ENCODE measurements at regions not wholly inside any gene's neighbourhood (a gene's known extent, or its start where the extent isn't known, plus 50 kb on each side); places are given as distances from the start of the nearest gene placed in this dataset.
"Not testable (repeated sequence)": the region's sequence is repeated elsewhere in the genome, so short reads cannot be mapped to it uniquely, and the experiment has no call there.

- Mint-ChIP-seq H3K27me3 (no peaks in the 10 kb centered on the region), H3K9me3 (peaks cover 3 to 9% of the 10 kb centered on the region in 2 donors), H3K4me3 (no peak overlapping the region), H3K27ac (no peak overlapping the region), H3K4me1 (no peaks in the 10 kb centered on the region)
- no peak for ATAC-seq
- DNase-seq: no peak
Observed at GRCh38 chr4:132344924-132345828, 803.9 kb upstream of the PCDH10 start.

- Mint-ChIP-seq H3K27ac (no peak overlapping the region), H3K27me3 (no peaks in the 10 kb centered on the region), H3K4me3 (no peak overlapping the region), H3K9me3 (peaks cover 3 to 9% of the 10 kb centered on the region in 2 donors), H3K4me1 (no peaks in the 10 kb centered on the region)
- ATAC-seq: no peak
- no peak for DNase-seq
Observed at GRCh38 chr4:132346016-132346415, 803.1 kb upstream of the PCDH10 start.

GRCh38 chr4:132351606-132352005 is 797.5 kb upstream of the PCDH10 start:
- not testable (repeated sequence) for H3K4me1 Mint-ChIP-seq, H3K27ac Mint-ChIP-seq, H3K4me3 Mint-ChIP-seq, H3K27me3 Mint-ChIP-seq, ATAC-seq, DNase-seq
- H3K9me3 Mint-ChIP-seq: peaks cover 13 to 21% of the 10 kb centered on the region in 2 donors

GRCh38 chr4:132382243-132382642 is 766.9 kb upstream of the PCDH10 start:
- H3K4me1 Mint-ChIP-seq: no peaks in the 10 kb centered on the region
- ATAC-seq (no peak), DNase-seq (no peak)
- no peak overlapping the region for H3K4me3 Mint-ChIP-seq
- no peak overlapping the region for H3K27ac Mint-ChIP-seq
- H3K27me3 Mint-ChIP-seq: no peaks in the 10 kb centered on the region
- peaks cover 10 to 12% of the 10 kb centered on the region in 2 donors for H3K9me3 Mint-ChIP-seq

- DNase-seq (no peak), ATAC-seq (no peak)
- Mint-ChIP-seq H3K4me3 (no peak overlapping the region), H3K4me1 (no peaks in the 10 kb centered on the region), H3K9me3 (peaks cover 10 to 12% of the 10 kb centered on the region in 2 donors), H3K27me3 (no peaks in the 10 kb centered on the region), H3K27ac (no peak overlapping the region)
Observed at GRCh38 chr4:132383571-132384199, 765.4 kb upstream of the PCDH10 start.

GRCh38 chr4:132384709-132385108 is 764.4 kb upstream of the PCDH10 start:
- Mint-ChIP-seq H3K4me1 (no peaks in the 10 kb centered on the region), H3K27ac (no peak overlapping the region), H3K4me3 (no peak overlapping the region), H3K27me3 (no peaks in the 10 kb centered on the region), H3K9me3 (peaks cover 4 to 18% of the 10 kb centered on the region in 2 donors)
- no peak for DNase-seq
- no peak for ATAC-seq

- Mint-ChIP-seq H3K27ac (no peak overlapping the region), H3K9me3 (peaks cover 0 to 19% of the 10 kb centered on the region in 2 donors), H3K4me3 (no peak overlapping the region), H3K27me3 (no peaks in the 10 kb centered on the region), H3K4me1 (no peaks in the 10 kb centered on the region)
- DNase-seq: no peak
- ATAC-seq: no peak
Observed at GRCh38 chr4:132386130-132386529, 763.0 kb upstream of the PCDH10 start.

GRCh38 chr4:132387060-132387459 is 762.0 kb upstream of the PCDH10 start:
- Mint-ChIP-seq H3K27me3 (no peaks in the 10 kb centered on the region), H3K4me3 (no peak overlapping the region), H3K27ac (no peak overlapping the region), H3K4me1 (no peaks in the 10 kb centered on the region), H3K9me3 (peaks cover 0 to 10% of the 10 kb centered on the region in 2 donors)
- no peak for ATAC-seq
- DNase-seq: no peak

GRCh38 chr4:132395561-132395960 is 753.5 kb upstream of the PCDH10 start:
- no peaks in the 10 kb centered on the region for H3K4me1 Mint-ChIP-seq
- no peaks in the 10 kb centered on the region for H3K27me3 Mint-ChIP-seq
- H3K9me3 Mint-ChIP-seq: peaks cover 5% of the 10 kb centered on the region in 2 donors
- H3K27ac Mint-ChIP-seq: no peak overlapping the region
- H3K4me3 Mint-ChIP-seq: no peak overlapping the region
- no peak for ATAC-seq
- DNase-seq: no peak

- H3K9me3 Mint-ChIP-seq: peaks cover 5 to 6% of the 10 kb centered on the region in 2 donors
- no peak for DNase-seq
- peak overlapping the region in 1 of 2 donors; percentile 3 for H3K27ac Mint-ChIP-seq
- ATAC-seq: no peak
- no peaks in the 10 kb centered on the region for H3K27me3 Mint-ChIP-seq
- no peaks in the 10 kb centered on the region for H3K4me1 Mint-ChIP-seq
- no peak overlapping the region for H3K4me3 Mint-ChIP-seq
Observed at GRCh38 chr4:132396636-132397035, 752.5 kb upstream of the PCDH10 start.

GRCh38 chr4:132417220-132417619 is 731.9 kb upstream of the PCDH10 start:
- Mint-ChIP-seq H3K27me3 (no peaks in the 10 kb centered on the region), H3K4me1 (no peaks in the 10 kb centered on the region), H3K9me3 (peaks cover 15 to 32% of the 10 kb centered on the region in 2 donors), H3K27ac (no peak overlapping the region), H3K4me3 (no peak overlapping the region)
- ATAC-seq (no peak), DNase-seq (no peak)

GRCh38 chr4:132427125-132427524 is 722.0 kb upstream of the PCDH10 start:
- no peak for DNase-seq
- H3K27me3 Mint-ChIP-seq: no peaks in the 10 kb centered on the region
- no peak overlapping the region for H3K27ac Mint-ChIP-seq
- no peak for ATAC-seq
- peaks cover 0 to 8% of the 10 kb centered on the region in 2 donors for H3K9me3 Mint-ChIP-seq
- H3K4me3 Mint-ChIP-seq: no peak overlapping the region
- no peaks in the 10 kb centered on the region for H3K4me1 Mint-ChIP-seq

GRCh38 chr4:132437117-132437516 is 712.0 kb upstream of the PCDH10 start:
- Mint-ChIP-seq H3K9me3 (peaks cover 0 to 3% of the 10 kb centered on the region in 2 donors), H3K27ac (no peak overlapping the region), H3K4me3 (no peak overlapping the region), H3K27me3 (no peaks in the 10 kb centered on the region), H3K4me1 (no peaks in the 10 kb centered on the region)
- DNase-seq (no peak), ATAC-seq (no peak)

- Mint-ChIP-seq H3K4me3 (no peak overlapping the region), H3K27me3 (no peaks in the 10 kb centered on the region), H3K9me3 (peaks cover 5 to 28% of the 10 kb centered on the region in 2 donors), H3K27ac (no peak overlapping the region), H3K4me1 (no peaks in the 10 kb centered on the region)
- no peak for ATAC-seq
- no peak for DNase-seq
Observed at GRCh38 chr4:132445386-132445785, 703.7 kb upstream of the PCDH10 start.

GRCh38 chr4:132457987-132458386 is 691.1 kb upstream of the PCDH10 start:
- not testable (repeated sequence) for DNase-seq, H3K4me1 Mint-ChIP-seq, H3K4me3 Mint-ChIP-seq, ATAC-seq, H3K27me3 Mint-ChIP-seq, H3K27ac Mint-ChIP-seq
- H3K9me3 Mint-ChIP-seq: peaks cover 19 to 24% of the 10 kb centered on the region in 2 donors

- Mint-ChIP-seq H3K9me3 (no peaks in the 10 kb centered on the region), H3K4me3 (no peak overlapping the region), H3K4me1 (no peaks in the 10 kb centered on the region), H3K27me3 (no peaks in the 10 kb centered on the region), H3K27ac (no peak overlapping the region)
- DNase-seq: no peak
- no peak for ATAC-seq
Observed at GRCh38 chr4:132479543-132479942, 669.6 kb upstream of the PCDH10 start.
